ENCODE measurements at regions not wholly inside any gene's neighbourhood (a gene's known extent, or its start where the extent isn't known, plus 50 kb on each side); places are given as distances from the start of the nearest gene placed in this dataset.

DNA sequence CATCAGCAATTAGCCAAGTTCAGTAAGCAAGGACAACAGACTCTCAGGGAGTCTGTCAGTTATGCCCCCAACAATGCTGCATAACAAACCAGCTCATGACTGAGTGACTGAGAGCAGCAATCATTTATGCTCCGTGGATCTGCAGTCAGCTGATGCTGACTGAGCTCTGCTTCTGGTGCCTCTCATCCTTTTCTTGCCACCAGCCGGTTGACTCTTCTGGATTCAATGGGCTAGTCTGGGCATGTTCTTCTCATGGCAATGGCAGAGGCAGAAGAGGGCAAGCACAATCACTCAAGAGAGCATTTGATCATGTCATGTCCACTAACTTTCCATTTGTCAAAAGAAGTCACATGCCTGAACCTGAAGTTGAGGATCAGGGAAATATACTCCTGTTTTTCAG lies 157.0 kb upstream of the NTRK2 start:
- TF ChIP-seq EZH2 (IDR thresholded peaks at IDR 0.05; ENCODE audit: insufficient read depth, low read length) = no peak
- TF ChIP-seq, protein P1, sequence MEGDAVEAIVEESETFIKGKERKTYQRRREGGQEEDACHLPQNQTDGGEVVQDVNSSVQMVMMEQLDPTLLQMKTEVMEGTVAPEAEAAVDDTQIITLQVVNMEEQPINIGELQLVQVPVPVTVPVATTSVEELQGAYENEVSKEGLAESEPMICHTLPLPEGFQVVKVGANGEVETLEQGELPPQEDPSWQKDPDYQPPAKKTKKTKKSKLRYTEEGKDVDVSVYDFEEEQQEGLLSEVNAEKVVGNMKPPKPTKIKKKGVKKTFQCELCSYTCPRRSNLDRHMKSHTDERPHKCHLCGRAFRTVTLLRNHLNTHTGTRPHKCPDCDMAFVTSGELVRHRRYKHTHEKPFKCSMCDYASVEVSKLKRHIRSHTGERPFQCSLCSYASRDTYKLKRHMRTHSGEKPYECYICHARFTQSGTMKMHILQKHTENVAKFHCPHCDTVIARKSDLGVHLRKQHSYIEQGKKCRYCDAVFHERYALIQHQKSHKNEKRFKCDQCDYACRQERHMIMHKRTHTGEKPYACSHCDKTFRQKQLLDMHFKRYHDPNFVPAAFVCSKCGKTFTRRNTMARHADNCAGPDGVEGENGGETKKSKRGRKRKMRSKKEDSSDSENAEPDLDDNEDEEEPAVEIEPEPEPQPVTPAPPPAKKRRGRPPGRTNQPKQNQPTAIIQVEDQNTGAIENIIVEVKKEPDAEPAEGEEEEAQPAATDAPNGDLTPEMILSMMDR (IDR thresholded peaks at IDR 0.05; ENCODE audit: insufficient read depth, low read depth, low read length) = no peak
- Histone ChIP-seq H3K9ac (ENCODE audit: low read length) (no peak overlapping the region), H3K4me3 (ENCODE audit: insufficient read depth, low read depth, low read length) (no peak overlapping the region), H4K20me1 (ENCODE audit: insufficient read depth, low read length) (no peaks in the 10 kb centered on the region), H3K79me2 (ENCODE audit: insufficient read depth, low read length) (no peaks in the 10 kb centered on the region), H3K4me2 (ENCODE audit: low read length) (no peak overlapping the region), H3K27me3 (ENCODE audit: insufficient read depth, low read length) (no peaks in the 10 kb centered on the region), H3K27ac (ENCODE audit: low read depth, low read length) (no peak overlapping the region), H3K4me1 (ENCODE audit: insufficient read depth, low read length) (no peaks in the 10 kb centered on the region), H2AFZ (ENCODE audit: low read depth, low read length) (peak overlapping the region; percentile 2), H3K36me3 (ENCODE audit: insufficient read depth, low read length) (no peaks in the 10 kb centered on the region), H3K9me3 (ENCODE audit: insufficient read depth, low read depth, low read length) (no peaks in the 10 kb centered on the region)
- Mint-ChIP-seq H3K9me3 (ENCODE audit: unreplicated experiment) (peaks cover 4% of the 10 kb centered on the region), H3K27me3 (ENCODE audit: low read depth, unreplicated experiment) (peaks cover 3% of the 10 kb centered on the region), H3K4me1 (ENCODE audit: low read depth, unreplicated experiment) (no peaks in the 10 kb centered on the region), H3K4me3 (ENCODE audit: unreplicated experiment) (no peak overlapping the region), H3K36me3 (ENCODE audit: low read depth, unreplicated experiment) (no peaks in the 10 kb centered on the region), H3K27ac (ENCODE audit: unreplicated experiment) (no peak overlapping the region)
- DNase-seq (ENCODE audit: low read depth) = no peak
- FAIRE-seq = no peak

DNA sequence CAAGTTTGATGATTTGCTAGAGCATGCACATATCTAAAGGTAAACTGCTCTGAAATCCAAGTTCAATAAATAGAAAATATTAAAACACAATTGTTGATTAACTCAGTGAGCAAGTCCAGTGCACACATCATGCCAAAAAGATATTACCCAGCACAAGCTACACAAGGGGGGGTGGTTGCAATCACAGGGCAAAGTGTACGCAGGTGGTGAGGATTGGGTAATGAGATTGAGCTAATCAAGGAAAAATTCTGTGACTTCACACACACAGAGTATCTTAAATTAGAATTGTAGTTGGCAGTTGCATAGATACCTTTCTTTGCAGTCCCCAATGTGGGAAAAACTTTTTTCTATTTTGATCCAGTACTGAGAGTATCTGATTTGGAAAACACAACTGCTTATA lies 156.1 kb upstream of the NTRK2 start:
- no peaks in the 10 kb centered on the region for H3K27me3 Mint-ChIP-seq (ENCODE audit: low read depth, unreplicated experiment)
- H3K36me3 ChIP-seq (ENCODE audit: insufficient read depth, low read length) = no peaks in the 10 kb centered on the region
- no peaks in the 10 kb centered on the region for H4K20me1 ChIP-seq (ENCODE audit: insufficient read depth, low read length)
- H2AFZ ChIP-seq (ENCODE audit: low read depth, low read length) = no peak overlapping the region
- FAIRE-seq = no peak
- TF ChIP-seq EZH2 (IDR thresholded peaks at IDR 0.05; ENCODE audit: insufficient read depth, low read length) = no peak
- TF ChIP-seq, protein P1 (IDR thresholded peaks at IDR 0.05; ENCODE audit: insufficient read depth, low read depth, low read length) = no peak
- no peak overlapping the region for H3K9ac ChIP-seq (ENCODE audit: low read length)
- peaks cover 11% of the 10 kb centered on the region for H3K9me3 Mint-ChIP-seq (ENCODE audit: unreplicated experiment)
- H3K4me2 ChIP-seq (ENCODE audit: low read length) = no peak overlapping the region
- H3K9me3 ChIP-seq (ENCODE audit: insufficient read depth, low read depth, low read length) = no peaks in the 10 kb centered on the region
- no peaks in the 10 kb centered on the region for H3K4me1 ChIP-seq (ENCODE audit: insufficient read depth, low read length)
- DNase-seq (ENCODE audit: low read depth) = no peak
- H3K27ac Mint-ChIP-seq (ENCODE audit: unreplicated experiment) = no peak overlapping the region
- H3K27ac ChIP-seq (ENCODE audit: low read depth, low read length) = no peak overlapping the region
- no peaks in the 10 kb centered on the region for H3K79me2 ChIP-seq (ENCODE audit: insufficient read depth, low read length)
- H3K4me1 Mint-ChIP-seq (ENCODE audit: low read depth, unreplicated experiment) = no peaks in the 10 kb centered on the region
- peaks cover 2% of the 10 kb centered on the region for H3K36me3 Mint-ChIP-seq (ENCODE audit: low read depth, unreplicated experiment)
- no peak overlapping the region for H3K4me3 ChIP-seq (ENCODE audit: insufficient read depth, low read depth, low read length)
- H3K27me3 ChIP-seq (ENCODE audit: insufficient read depth, low read length) = no peaks in the 10 kb centered on the region
- no peak overlapping the region for H3K4me3 Mint-ChIP-seq (ENCODE audit: unreplicated experiment)

DNA sequence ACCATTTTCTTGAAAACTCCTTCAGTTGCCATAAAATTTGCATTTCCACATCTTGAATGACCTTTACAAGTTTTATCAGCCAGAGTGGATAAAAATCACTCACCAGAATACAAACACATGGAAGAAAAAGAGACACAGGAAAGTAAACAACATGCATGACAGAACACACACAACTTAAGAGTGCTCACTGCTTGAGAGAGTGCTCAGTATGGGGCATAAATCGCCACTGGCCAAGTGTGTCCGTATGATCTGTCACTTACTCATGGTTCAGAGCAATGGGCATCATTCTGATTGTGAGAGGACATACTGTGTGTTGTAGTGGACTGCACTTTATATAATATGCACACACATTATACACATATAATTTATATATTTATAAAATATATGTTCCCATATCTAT lies 155.6 kb upstream of the NTRK2 start:
- H3K9ac ChIP-seq (ENCODE audit: low read length) = no peak overlapping the region
- DNase-seq (ENCODE audit: low read depth) (no peak), FAIRE-seq (no peak)
- no peak overlapping the region for H3K27ac Mint-ChIP-seq (ENCODE audit: unreplicated experiment)
- no peaks in the 10 kb centered on the region for H3K9me3 ChIP-seq (ENCODE audit: insufficient read depth, low read depth, low read length)
- TF ChIP-seq EZH2 (IDR thresholded peaks at IDR 0.05; ENCODE audit: insufficient read depth, low read length) = no peak
- TF ChIP-seq, protein P1 (IDR thresholded peaks at IDR 0.05; ENCODE audit: insufficient read depth, low read depth, low read length) = no peak
- H3K4me3 Mint-ChIP-seq (ENCODE audit: unreplicated experiment) = no peak overlapping the region
- H3K4me2 ChIP-seq (ENCODE audit: low read length) = no peak overlapping the region
- no peaks in the 10 kb centered on the region for H3K4me1 ChIP-seq (ENCODE audit: insufficient read depth, low read length)
- H3K9me3 Mint-ChIP-seq (ENCODE audit: unreplicated experiment) = peaks cover 9% of the 10 kb centered on the region
- H2AFZ ChIP-seq (ENCODE audit: low read depth, low read length) = no peak overlapping the region
- no peak overlapping the region for H3K27ac ChIP-seq (ENCODE audit: low read depth, low read length)
- no peaks in the 10 kb centered on the region for H3K79me2 ChIP-seq (ENCODE audit: insufficient read depth, low read length)
- H4K20me1 ChIP-seq (ENCODE audit: insufficient read depth, low read length) = no peaks in the 10 kb centered on the region
- no peak overlapping the region for H3K4me3 ChIP-seq (ENCODE audit: insufficient read depth, low read depth, low read length)
- H3K36me3 Mint-ChIP-seq (ENCODE audit: low read depth, unreplicated experiment) = peaks cover 2% of the 10 kb centered on the region
- H3K36me3 ChIP-seq (ENCODE audit: insufficient read depth, low read length) = no peaks in the 10 kb centered on the region
- no peaks in the 10 kb centered on the region for H3K27me3 Mint-ChIP-seq (ENCODE audit: low read depth, unreplicated experiment)
- H3K27me3 ChIP-seq (ENCODE audit: insufficient read depth, low read length) = no peaks in the 10 kb centered on the region
- H3K4me1 Mint-ChIP-seq (ENCODE audit: low read depth, unreplicated experiment) = no peaks in the 10 kb centered on the region
